ENCODE measurements at regions not wholly inside any gene's neighbourhood (a gene's known extent, or its start where the extent isn't known, plus 50 kb on each side); places are given as distances from the start of the nearest gene placed in this dataset.

DNA sequence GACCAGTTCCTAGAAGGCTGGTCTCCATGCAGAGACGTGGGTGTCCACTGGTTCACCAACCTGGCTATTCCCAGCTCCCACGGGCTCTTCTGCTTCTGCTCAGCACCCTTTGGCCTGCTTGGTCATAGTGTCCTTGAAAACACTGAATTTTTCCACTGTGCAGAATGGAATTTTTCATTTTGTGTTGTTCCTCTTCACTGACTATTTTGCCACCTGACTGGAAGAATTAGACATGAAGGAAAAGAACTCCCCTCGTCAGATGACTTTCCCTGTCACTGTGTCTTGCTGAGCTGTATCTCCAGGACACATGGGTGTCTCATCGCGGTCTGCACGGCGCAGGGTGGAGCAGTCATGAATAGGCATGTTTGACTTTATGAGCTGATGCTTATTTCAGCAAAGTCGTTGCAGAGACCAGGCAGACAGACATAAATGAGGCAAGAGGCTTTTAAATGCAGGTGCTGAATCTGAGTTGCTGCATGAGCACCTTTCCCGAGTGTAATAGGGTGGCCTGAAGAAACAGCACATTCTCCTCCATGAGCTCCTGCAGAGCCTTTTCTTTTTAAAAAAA, 50.2 kb upstream of the SEMA4D start:
- H3K4me1 ChIP-seq: no peaks in the 10 kb centered on the region
- H3K36me3 ChIP-seq: no peaks in the 10 kb centered on the region
- no peaks in the 10 kb centered on the region for H3K27me3 ChIP-seq
- intact Hi-C loops (cut with DNase I): loop anchor here (2.0 to 10.0 kb wide), 2 partner anchors 163 to 229 kb away; partner anchors contain the start of gene SECISBP2
- 76 to 84% methylated on average over 9 of the region's 9 CpGs for WGBS, 2 donors
- H3K27ac ChIP-seq: no peak overlapping the region
- H3K4me3 ChIP-seq: no peak overlapping the region
- no peak for DNase-seq
- H3K9me3 ChIP-seq: peaks cover 0 to 3% (median 0%) of the 10 kb centered on the region in 4 donors
- TF ChIP-seq, protein P1, sequence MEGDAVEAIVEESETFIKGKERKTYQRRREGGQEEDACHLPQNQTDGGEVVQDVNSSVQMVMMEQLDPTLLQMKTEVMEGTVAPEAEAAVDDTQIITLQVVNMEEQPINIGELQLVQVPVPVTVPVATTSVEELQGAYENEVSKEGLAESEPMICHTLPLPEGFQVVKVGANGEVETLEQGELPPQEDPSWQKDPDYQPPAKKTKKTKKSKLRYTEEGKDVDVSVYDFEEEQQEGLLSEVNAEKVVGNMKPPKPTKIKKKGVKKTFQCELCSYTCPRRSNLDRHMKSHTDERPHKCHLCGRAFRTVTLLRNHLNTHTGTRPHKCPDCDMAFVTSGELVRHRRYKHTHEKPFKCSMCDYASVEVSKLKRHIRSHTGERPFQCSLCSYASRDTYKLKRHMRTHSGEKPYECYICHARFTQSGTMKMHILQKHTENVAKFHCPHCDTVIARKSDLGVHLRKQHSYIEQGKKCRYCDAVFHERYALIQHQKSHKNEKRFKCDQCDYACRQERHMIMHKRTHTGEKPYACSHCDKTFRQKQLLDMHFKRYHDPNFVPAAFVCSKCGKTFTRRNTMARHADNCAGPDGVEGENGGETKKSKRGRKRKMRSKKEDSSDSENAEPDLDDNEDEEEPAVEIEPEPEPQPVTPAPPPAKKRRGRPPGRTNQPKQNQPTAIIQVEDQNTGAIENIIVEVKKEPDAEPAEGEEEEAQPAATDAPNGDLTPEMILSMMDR (IDR thresholded peaks at IDR 0.05): no peak
- TF ChIP-seq POLR2A (IDR thresholded peaks at IDR 0.05): no peak
- no peak for TF ChIP-seq EP300 (IDR thresholded peaks at IDR 0.05)
- no peak for TF ChIP-seq POLR2AphosphoS5 (IDR thresholded peaks at IDR 0.05)

Data from sigmoid colon (tissue), 6 donors.